Suppressor macrophage (primary cell): ENCODE measurements at regions not wholly inside any gene's neighbourhood (a gene's known extent, or its start where the extent isn't known, plus 50 kb on each side); places are given as distances from the start of the nearest gene placed in this dataset.

Experiments used
- DNase-seq, 4 experiments: peaks; one replicate each; pipeline ENCODE4 v3.0.0-alpha.2; 2020 to 2022

DNA sequence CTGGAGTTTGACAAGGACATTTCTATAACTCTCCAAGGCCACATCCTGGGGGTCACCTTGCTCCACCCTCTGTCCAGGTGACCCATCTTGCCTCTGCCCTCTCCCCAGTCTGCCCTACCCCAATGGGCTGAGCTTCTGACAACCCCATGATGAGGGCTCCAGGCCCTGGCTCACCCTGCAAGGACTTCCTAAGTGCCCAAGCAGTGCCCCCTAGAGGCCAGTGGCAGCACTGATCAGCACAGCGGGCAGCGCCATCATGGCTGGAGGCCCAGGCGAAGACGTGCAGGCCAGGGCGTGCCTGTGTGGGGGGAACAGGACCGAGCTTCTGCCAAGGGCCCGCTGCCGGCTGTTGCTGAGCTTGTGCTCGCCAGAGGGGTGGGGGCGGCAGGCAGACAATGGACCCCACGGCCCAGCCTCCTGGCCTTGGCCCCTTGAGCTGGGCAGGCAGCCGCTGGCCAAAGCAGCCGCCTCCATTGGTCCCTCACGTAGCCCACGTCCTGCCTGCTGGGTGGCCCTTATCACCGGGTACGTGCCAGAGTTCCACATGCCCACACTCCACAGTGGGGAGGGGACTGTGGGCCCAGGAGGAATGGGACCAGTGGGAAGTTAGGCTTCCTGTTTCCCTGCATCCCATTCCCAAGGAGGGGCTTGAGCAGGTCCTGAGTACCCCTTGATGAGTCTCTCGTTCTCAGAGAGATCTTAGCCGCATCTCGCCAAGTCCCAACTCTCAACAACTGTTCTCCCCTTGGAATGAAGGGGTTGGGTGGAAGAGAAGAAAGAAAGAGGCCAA lies 64.3 kb downstream of the MRPL14 start:
- peak; percentile 54 to 74 (median 60) for DNase-seq

DNA sequence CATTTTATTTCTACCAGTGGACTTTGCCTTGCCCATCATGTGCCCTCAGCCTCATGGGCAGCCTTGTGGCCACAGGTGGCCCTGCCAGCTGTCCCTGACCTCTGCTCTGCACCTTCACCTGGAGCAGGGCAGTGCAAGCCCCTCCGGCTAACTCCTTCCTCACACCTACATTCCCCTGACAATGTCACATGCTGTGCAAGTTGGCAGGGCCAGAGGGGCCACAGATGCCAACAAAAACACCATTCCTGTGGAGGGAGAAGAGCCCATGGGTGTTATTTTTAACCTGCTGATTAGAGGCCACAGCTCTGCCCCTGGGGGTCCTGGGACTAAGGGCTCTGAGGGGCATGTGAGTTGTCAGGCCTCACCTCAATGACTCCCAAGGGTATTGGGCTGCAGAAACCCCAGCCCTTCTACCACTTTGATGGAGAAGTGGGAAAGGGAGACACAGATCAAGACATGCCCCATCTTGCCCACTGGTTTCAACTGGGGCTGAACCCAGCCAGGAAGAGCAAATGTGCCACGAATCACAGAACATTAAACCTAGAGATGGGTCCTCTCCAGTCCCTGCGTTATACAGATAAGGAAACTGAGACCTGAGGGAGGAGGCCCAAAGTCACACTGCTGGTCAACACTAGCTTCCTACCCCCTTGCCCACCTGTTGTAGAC lies 65.0 kb downstream of the MRPL14 start:
- DNase-seq, result peak in 1 of 4 experiments; percentile 0

DNA sequence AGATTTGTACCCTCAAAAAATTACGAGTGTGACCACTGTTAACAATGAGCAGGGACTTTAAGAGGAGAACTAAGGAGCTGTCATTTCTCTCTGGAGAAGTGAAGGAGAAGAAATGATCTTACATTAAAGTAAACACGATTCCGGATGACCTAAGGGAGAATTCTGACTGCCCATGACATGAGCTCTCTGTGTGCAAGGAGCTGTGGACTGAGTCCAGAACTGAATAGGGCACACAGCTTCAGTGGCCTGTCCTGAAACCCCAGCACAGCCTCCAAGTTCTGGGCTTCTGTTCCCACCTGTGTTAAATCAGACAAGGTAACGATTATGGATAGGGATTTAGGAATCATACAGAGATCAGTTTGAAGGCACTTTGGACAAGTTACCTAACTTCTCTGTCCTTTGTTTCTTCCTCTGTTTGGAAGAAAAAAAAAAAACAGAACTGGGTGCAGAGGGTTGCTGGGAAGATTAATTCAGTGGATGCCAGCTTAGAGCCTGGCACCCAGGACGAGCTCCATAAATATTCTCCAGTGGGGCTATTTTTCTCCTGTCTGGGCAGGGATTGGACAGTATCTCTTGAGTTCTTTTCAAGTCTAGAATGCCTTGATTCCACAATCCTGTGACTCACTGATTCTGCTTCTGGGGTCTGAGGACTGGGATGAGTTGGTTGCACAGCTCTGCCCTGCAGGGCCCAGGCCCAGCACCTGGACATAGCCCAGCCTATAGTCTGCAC lies 65.7 kb downstream of the MRPL14 start:
- DNase-seq, result peak in 2 of 4 experiments; percentile 16 to 55

- DNase-seq, result peak in 3 of 4 experiments; percentile 54 to 61 (median 61)
These were observed 66.5 kb downstream of the MRPL14 start for GRCh38 chr6:44060612-44061374.

DNA sequence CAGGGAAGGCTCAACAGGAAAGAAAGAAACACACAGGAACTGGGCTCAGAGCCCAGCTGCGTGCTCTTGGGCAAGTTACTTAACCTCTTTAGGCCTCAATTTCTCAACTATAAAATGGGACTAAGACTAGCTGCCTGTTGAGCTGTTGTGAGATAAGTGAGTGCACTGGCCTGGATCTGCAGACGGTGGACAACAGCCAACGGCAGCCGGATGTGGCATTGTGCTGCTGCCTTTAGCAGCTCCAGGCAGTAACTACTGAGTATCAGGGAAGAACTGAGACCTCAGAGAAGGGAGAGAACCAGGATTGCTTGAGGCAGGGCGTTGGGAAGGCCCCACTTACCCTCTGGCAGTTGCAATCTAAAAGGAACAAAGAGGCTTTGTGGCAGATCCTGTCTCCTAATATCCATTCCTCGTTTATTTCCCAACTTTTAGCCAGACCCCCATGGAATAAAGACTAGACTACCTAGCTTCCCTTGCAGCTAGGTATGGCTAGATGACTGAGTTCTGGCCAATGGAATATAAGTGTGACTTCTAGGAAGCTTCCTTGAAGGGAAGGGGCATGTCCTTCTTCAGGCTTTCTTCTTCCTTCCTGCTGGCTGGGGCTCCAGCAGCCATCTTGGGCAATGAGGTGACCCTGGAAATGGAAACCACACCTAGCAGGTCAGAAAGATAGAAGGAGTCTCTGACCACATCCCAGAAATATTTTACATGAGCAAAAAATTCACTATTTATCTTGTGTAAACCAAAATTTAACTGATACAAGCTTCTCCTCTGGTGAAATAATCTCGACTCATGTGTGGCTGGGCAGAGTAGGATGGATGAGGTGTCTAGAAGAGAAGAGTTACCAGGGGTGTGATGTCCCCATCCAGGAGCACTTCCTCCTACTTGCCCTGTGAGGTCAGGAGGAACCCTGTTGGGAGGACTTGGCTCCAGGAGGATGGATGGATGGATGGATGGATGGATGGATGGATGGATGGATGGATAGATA lies 67.6 kb downstream of the MRPL14 start:
- DNase-seq, result peak in 2 of 4 experiments; percentile 40 to 61

- peak; percentile 96 to 99 (median 97) for DNase-seq
These were observed 68.5 kb downstream of the MRPL14 start for GRCh38 chr6:44058617-44059358.

DNA sequence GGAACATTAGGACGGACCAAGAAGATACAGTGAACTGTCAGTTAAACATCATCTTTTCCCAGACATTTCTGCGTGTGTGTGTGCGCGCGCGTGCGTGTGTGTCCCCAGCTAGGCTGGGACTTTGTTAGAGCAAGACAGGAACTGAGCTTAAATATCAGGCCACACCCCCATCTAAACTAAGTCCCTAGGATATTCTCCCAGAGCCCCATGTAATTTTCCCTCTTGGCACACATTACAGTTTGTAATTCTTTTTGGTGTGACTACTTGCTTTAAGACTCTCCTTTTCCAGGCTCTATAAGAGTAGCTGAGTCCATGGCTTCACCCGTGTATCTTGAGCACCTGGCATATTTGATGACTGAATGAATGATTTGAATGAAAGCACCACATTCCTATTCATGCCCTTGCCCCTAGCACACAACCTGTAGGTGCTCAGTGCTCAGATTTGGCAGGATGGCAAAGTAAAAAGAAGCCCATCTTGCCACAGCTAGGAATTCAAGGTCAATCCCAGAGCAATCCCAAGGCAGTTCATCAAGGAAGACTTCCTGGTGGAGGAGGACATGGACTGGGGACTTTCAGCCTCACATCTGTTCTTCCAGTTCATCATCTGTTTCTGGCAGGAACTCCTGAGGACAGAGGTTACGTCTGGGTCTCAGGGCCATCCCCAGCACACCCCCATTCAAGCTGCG lies 69.2 kb downstream of the MRPL14 start:
- DNase-seq, result peak in 1 of 4 experiments; percentile 47

DNA sequence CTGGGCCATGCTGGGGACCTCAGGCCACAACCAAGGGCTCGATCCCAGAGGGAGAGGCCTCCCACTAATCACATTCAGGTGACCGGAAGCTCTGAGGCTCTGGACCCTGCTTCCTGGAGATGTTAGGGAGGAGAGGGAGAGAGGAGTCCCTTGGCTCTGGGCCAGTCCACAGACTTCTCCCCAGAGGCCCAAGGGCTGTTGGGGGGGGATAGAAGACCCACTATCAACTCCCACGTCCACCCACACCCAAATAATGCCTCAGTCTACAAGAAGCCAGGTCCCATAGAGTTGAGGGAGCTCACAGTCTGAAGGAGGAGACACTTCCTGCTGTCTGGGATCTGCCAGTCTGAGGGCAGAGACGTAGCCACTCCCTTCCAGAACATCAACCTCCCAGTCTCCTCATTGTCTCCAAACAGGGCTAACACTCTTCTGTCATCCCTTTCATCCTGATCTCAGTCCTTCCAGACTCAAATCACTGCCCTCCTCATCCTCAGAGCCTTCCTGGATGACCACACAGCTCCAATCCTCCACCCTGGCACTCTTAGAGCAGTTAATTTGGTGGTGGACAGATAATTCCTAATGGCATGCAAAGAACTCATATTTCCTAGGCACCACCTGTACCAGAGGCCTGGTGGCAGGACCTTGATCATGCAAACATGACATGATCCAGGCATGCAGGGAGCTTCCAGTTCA lies 69.9 kb downstream of the MRPL14 start:
- DNase-seq, result no peak

DNA sequence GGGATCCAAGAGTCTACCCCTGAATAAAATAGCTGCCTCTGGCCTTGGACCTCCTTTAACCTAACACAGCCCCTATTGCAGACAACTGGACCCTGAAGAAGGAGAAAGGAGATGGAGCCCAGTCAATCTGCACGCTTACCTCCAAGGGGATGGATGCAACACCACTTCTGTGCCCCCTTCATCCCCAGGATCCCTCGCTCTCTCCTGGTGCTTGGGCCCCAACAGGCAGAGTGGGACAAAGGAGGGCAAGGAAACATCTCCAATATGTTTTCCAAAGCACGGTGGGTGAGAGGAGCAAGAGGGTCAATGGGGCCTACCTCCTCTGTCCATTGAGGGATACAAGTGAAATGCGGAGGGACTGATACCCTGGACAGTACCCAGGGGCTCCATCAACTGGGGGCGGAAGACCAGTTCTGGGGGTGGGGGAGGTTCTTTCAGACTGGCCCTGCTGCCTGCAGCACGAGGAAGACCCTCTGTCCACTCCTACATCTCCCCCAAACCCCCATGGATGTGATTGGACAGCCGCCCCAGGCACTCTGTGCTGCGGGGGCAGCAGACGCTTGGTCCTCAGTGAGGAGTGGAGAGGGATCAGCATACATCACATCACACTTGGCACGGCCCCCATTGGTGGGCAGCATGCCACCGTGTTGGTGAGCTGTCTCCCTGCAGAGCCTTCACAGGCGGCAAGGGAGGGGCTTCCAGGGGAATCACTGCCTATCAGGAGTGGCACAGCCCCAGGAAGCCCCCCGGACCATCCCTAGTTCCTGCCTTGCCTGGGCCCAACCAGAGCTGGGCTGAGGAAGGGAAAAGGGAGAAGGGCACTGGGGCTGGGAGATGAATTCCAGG lies 70.6 kb downstream of the MRPL14 start:
- DNase-seq, result no peak

- DNase-seq, result no peak
These were observed 72.3 kb downstream of the MRPL14 start for GRCh38 chr6:44054721-44055559.

- DNase-seq, result peak in 2 of 4 experiments; percentile 45 to 61
These were observed 73.3 kb downstream of the MRPL14 start for GRCh38 chr6:44053760-44054556.

GRCh38 chr6:44053106-44053756 lies 74.0 kb downstream of the MRPL14 start:
- no peak for DNase-seq

GRCh38 chr6:44052419-44053023 lies 74.7 kb downstream of the MRPL14 start:
- peak; percentile 79 to 86 (median 86) for DNase-seq

GRCh38 chr6:44051515-44051914 lies 75.7 kb downstream of the MRPL14 start:
- DNase-seq, result peak in 1 of 4 experiments; percentile 46

DNA sequence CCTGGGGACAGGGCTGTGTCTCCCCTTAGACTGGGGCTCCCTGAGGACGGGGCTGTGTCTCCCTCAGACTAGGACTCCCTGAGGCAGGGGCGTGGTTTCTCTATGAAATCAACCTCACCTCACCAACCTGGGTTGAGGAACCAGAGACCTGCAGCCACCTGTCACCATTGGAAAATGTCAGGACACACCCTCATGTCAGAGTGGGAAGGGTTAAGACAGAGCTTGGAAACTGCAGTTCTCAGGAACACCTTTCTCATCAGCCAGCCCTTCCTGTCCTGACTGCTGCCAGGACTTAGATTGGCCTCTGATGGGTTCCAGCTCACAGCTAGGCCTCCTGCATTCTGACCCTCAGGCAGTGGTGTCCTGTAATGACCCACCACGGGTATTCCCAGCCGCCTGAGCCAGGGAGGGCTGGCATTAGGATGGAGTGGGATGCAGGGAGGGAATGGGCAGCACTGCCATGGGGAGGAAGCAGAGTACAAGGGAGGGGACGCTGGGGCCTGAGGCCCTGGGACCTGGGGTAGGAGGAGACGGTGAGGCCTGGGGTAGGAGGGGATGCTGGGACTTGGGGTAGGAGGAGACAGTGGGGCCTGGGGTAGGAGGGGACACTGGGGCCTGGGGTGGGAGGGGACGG lies 76.3 kb downstream of the MRPL14 start:
- no peak for DNase-seq
